ENCODE measurements at regions not wholly inside any gene's neighbourhood (a gene's known extent, or its start where the extent isn't known, plus 50 kb on each side); places are given as distances from the start of the nearest gene placed in this dataset.

GRCh38 chr12:116650585-116651087 lies 87.2 kb downstream of the SPRING1 start:
- H3K4me1 Mint-ChIP-seq (ENCODE audit: low read depth, unreplicated experiment), result no peaks in the 10 kb centered on the region
- no peak for DNase-seq
- peaks cover 6% of the 10 kb centered on the region for H3K27me3 Mint-ChIP-seq (ENCODE audit: unreplicated experiment)
- no peak for TF ChIP-seq CTCF (IDR thresholded peaks at IDR 0.05; ENCODE audit: partially characterized antibody, unreplicated experiment)
- peaks cover 2% of the 10 kb centered on the region for H3K9me3 Mint-ChIP-seq (ENCODE audit: unreplicated experiment)
- H3K36me3 Mint-ChIP-seq (ENCODE audit: unreplicated experiment), result no peaks in the 10 kb centered on the region
- no peak overlapping the region for H3K4me3 Mint-ChIP-seq (ENCODE audit: unreplicated experiment)
- no peak overlapping the region for H3K27ac Mint-ChIP-seq (ENCODE audit: unreplicated experiment)

GRCh38 chr12:116650062-116650461 lies 87.8 kb downstream of the SPRING1 start:
- Mint-ChIP-seq H3K27me3 (ENCODE audit: unreplicated experiment) (peaks cover 6% of the 10 kb centered on the region), H3K4me1 (ENCODE audit: low read depth, unreplicated experiment) (no peaks in the 10 kb centered on the region), H3K4me3 (ENCODE audit: unreplicated experiment) (no peak overlapping the region), H3K36me3 (ENCODE audit: unreplicated experiment) (no peaks in the 10 kb centered on the region), H3K9me3 (ENCODE audit: unreplicated experiment) (peaks cover 2% of the 10 kb centered on the region), H3K27ac (ENCODE audit: unreplicated experiment) (no peak overlapping the region)
- no peak for DNase-seq
- TF ChIP-seq CTCF (IDR thresholded peaks at IDR 0.05; ENCODE audit: partially characterized antibody, unreplicated experiment), result no peak

GRCh38 chr12:116647813-116648212 lies 88.6 kb downstream of the MAP1LC3B2 start:
- Mint-ChIP-seq H3K27ac (ENCODE audit: unreplicated experiment) (no peak overlapping the region), H3K4me1 (ENCODE audit: low read depth, unreplicated experiment) (no peaks in the 10 kb centered on the region), H3K27me3 (ENCODE audit: unreplicated experiment) (peaks cover 6% of the 10 kb centered on the region), H3K36me3 (ENCODE audit: unreplicated experiment) (no peaks in the 10 kb centered on the region), H3K9me3 (ENCODE audit: unreplicated experiment) (peaks cover 4% of the 10 kb centered on the region), H3K4me3 (ENCODE audit: unreplicated experiment) (no peak overlapping the region)
- no peak for TF ChIP-seq CTCF (IDR thresholded peaks at IDR 0.05; ENCODE audit: partially characterized antibody, unreplicated experiment)
- DNase-seq, result no peak

GRCh38 chr12:116646901-116647300 lies 87.7 kb downstream of the MAP1LC3B2 start:
- no peak overlapping the region for H3K27ac Mint-ChIP-seq (ENCODE audit: unreplicated experiment)
- no peak overlapping the region for H3K4me3 Mint-ChIP-seq (ENCODE audit: unreplicated experiment)
- TF ChIP-seq CTCF (IDR thresholded peaks at IDR 0.05; ENCODE audit: partially characterized antibody, unreplicated experiment), result no peak
- peaks cover 6% of the 10 kb centered on the region for H3K27me3 Mint-ChIP-seq (ENCODE audit: unreplicated experiment)
- peaks cover 4% of the 10 kb centered on the region for H3K9me3 Mint-ChIP-seq (ENCODE audit: unreplicated experiment)
- DNase-seq, result no peak
- no peaks in the 10 kb centered on the region for H3K4me1 Mint-ChIP-seq (ENCODE audit: low read depth, unreplicated experiment)
- H3K36me3 Mint-ChIP-seq (ENCODE audit: unreplicated experiment), result no peaks in the 10 kb centered on the region

GRCh38 chr12:116644806-116645205 lies 85.6 kb downstream of the MAP1LC3B2 start:
- Mint-ChIP-seq H3K27ac (ENCODE audit: unreplicated experiment) (no peak overlapping the region), H3K9me3 (ENCODE audit: unreplicated experiment) (peaks cover 3% of the 10 kb centered on the region), H3K4me3 (ENCODE audit: unreplicated experiment) (no peak overlapping the region)

More at GRCh38 chr12:116644806-116645205, 85.6 kb downstream of the MAP1LC3B2 start:
- TF ChIP-seq CTCF (IDR thresholded peaks at IDR 0.05; ENCODE audit: partially characterized antibody, unreplicated experiment), result no peak
- Mint-ChIP-seq H3K4me1 (ENCODE audit: low read depth, unreplicated experiment) (no peaks in the 10 kb centered on the region), H3K27me3 (ENCODE audit: unreplicated experiment) (peaks cover 2% of the 10 kb centered on the region), H3K36me3 (ENCODE audit: unreplicated experiment) (no peaks in the 10 kb centered on the region)
- DNase-seq, result no peak
